ENCODE measurements at regions not wholly inside any gene's neighbourhood (a gene's known extent, or its start where the extent isn't known, plus 50 kb on each side); places are given as distances from the start of the nearest gene placed in this dataset.

GRCh38 chr5:156200938-156201787 lies 125.8 kb upstream of the SGCD start:
- no peak for DNase-seq (ENCODE audit: low read depth, low spot score)
- H3K4me3 ChIP-seq (ENCODE audit: low read depth, low read length), result no peak overlapping the region
- in situ Hi-C loops (cut with HindIII; ENCODE audit: low sequenced_read_pairs), result no loop called here
- TF ChIP-seq CTCF (IDR thresholded peaks at IDR 0.05; ENCODE audit: low read depth, low read length), result no peak

GRCh38 chr5:156201788-156202403 lies 125.1 kb upstream of the SGCD start:
- TF ChIP-seq CTCF (IDR thresholded peaks at IDR 0.05; ENCODE audit: low read depth, low read length), result no peak
- in situ Hi-C loops (cut with HindIII; ENCODE audit: low sequenced_read_pairs), result no loop called here

GRCh38 chr5:156208271-156208670 lies 118.7 kb upstream of the SGCD start:
- in situ Hi-C loops (cut with HindIII; ENCODE audit: low sequenced_read_pairs), result no loop called here
- no peak for DNase-seq (ENCODE audit: low read depth, low spot score)
- no peak for TF ChIP-seq CTCF (IDR thresholded peaks at IDR 0.05; ENCODE audit: low read depth, low read length)
- no peak overlapping the region for H3K4me3 ChIP-seq (ENCODE audit: low read depth, low read length)

More at GRCh38 chr5:156201788-156202403, 125.1 kb upstream of the SGCD start:
- no peak overlapping the region for H3K4me3 ChIP-seq (ENCODE audit: low read depth, low read length)
- DNase-seq (ENCODE audit: low read depth, low spot score), result peak; percentile 38

- DNase-seq (ENCODE audit: low read depth, low spot score), result no peak
- in situ Hi-C loops (cut with HindIII; ENCODE audit: low sequenced_read_pairs), result no loop called here
- TF ChIP-seq CTCF (IDR thresholded peaks at IDR 0.05; ENCODE audit: low read depth, low read length), result no peak
- H3K4me3 ChIP-seq (ENCODE audit: low read depth, low read length), result no peak overlapping the region
Observed at GRCh38 chr5:156218367-156219158, 108.4 kb upstream of the SGCD start.

GRCh38 chr5:156219483-156220005 lies 107.4 kb upstream of the SGCD start:
- in situ Hi-C loops (cut with HindIII; ENCODE audit: low sequenced_read_pairs), result no loop called here

More at GRCh38 chr5:156219483-156220005, 107.4 kb upstream of the SGCD start:
- no peak for DNase-seq (ENCODE audit: low read depth, low spot score)
- no peak overlapping the region for H3K4me3 ChIP-seq (ENCODE audit: low read depth, low read length)
- no peak for TF ChIP-seq CTCF (IDR thresholded peaks at IDR 0.05; ENCODE audit: low read depth, low read length)
